BE2C (cell line): ENCODE measurements at regions not wholly inside any gene's neighbourhood (a gene's known extent, or its start where the extent isn't known, plus 50 kb on each side); places are given as distances from the start of the nearest gene placed in this dataset.

ENCODE experiments used
- DNase-seq: peaks from one replicate; pipeline ENCODE4 v3.0.0-alpha.2; 2020
- H3K27me3 ChIP-seq: fragments of 250-450 bp; sonication (Bioruptor Pico); 2 replicates; pipeline ENCODE4 v1.5.1; 2020; ENCODE audit warnings: mild to moderate bottlenecking
- H3K36me3 ChIP-seq: fragments of 250-450 bp; sonication (Bioruptor Pico); 2 replicates; pipeline ENCODE4 v1.5.1; 2020; ENCODE audit warnings: mild to moderate bottlenecking
- H3K4me1 ChIP-seq: fragments of 250-450 bp; sonication (Bioruptor Pico); 2 replicates; pipeline ENCODE4 v1.5.1; 2020
- H3K4me3 ChIP-seq: 2 replicates; pipeline ENCODE4 v1.5.1; 2011; ENCODE audit warnings: low read depth, low read length
- H3K9me3 ChIP-seq: fragments of 250-450 bp; sonication (Bioruptor Pico); 2 replicates; pipeline ENCODE4 v1.5.1; 2020
- TF ChIP-seq, protein P1 (sequence below): IDR thresholded peaks from 2 replicates; pipeline ENCODE4 v1.5.1; 2012; ENCODE audit warnings: mild to moderate bottlenecking, low read depth, low read length

GRCh38 chr6:88476388-88476787, 310.2 kb upstream of the CNR1 start:
- H3K9me3 ChIP-seq, result no peaks in the 10 kb centered on the region
- no peaks in the 10 kb centered on the region for H3K36me3 ChIP-seq
- TF ChIP-seq, protein P1, sequence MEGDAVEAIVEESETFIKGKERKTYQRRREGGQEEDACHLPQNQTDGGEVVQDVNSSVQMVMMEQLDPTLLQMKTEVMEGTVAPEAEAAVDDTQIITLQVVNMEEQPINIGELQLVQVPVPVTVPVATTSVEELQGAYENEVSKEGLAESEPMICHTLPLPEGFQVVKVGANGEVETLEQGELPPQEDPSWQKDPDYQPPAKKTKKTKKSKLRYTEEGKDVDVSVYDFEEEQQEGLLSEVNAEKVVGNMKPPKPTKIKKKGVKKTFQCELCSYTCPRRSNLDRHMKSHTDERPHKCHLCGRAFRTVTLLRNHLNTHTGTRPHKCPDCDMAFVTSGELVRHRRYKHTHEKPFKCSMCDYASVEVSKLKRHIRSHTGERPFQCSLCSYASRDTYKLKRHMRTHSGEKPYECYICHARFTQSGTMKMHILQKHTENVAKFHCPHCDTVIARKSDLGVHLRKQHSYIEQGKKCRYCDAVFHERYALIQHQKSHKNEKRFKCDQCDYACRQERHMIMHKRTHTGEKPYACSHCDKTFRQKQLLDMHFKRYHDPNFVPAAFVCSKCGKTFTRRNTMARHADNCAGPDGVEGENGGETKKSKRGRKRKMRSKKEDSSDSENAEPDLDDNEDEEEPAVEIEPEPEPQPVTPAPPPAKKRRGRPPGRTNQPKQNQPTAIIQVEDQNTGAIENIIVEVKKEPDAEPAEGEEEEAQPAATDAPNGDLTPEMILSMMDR, result no peak

DNA sequence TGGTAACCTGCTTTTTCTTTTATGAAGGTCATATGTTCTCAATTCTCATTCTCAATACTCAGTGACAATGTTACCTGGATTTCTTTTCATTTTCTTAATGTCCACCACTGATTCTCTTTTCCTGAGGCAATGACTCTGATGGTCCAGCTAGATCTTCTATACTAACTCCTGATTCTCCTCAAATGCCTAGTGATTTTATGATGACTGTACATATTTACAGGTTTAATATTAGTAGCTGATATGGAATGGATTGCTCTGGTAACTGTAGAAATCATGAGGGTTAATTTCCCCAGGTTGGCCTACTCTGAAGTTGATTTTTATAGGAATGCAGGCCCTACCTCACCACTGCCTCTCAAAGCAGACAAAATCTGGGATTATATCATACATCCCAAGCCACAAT, 308.6 kb upstream of the CNR1 start:
- Histone ChIP-seq H3K27me3 (no peaks in the 10 kb centered on the region), H3K9me3 (no peaks in the 10 kb centered on the region), H3K4me1 (no peaks in the 10 kb centered on the region), H3K4me3 (no peak overlapping the region), H3K36me3 (no peaks in the 10 kb centered on the region)
- DNase-seq, result no peak
- TF ChIP-seq, protein P1, result no peak

More at GRCh38 chr6:88476388-88476787, 310.2 kb upstream of the CNR1 start:
- no peak for DNase-seq
- no peak overlapping the region for H3K4me3 ChIP-seq
- H3K4me1 ChIP-seq, result no peaks in the 10 kb centered on the region
- no peaks in the 10 kb centered on the region for H3K27me3 ChIP-seq

- H3K36me3 ChIP-seq, result no peaks in the 10 kb centered on the region
- TF ChIP-seq, protein P1, result no peak
- no peaks in the 10 kb centered on the region for H3K9me3 ChIP-seq
- no peaks in the 10 kb centered on the region for H3K4me1 ChIP-seq
- H3K27me3 ChIP-seq, result no peaks in the 10 kb centered on the region
- H3K4me3 ChIP-seq, result no peak overlapping the region
- DNase-seq, result no peak
Observed at GRCh38 chr6:88473589-88473988, 307.4 kb upstream of the CNR1 start.

DNA sequence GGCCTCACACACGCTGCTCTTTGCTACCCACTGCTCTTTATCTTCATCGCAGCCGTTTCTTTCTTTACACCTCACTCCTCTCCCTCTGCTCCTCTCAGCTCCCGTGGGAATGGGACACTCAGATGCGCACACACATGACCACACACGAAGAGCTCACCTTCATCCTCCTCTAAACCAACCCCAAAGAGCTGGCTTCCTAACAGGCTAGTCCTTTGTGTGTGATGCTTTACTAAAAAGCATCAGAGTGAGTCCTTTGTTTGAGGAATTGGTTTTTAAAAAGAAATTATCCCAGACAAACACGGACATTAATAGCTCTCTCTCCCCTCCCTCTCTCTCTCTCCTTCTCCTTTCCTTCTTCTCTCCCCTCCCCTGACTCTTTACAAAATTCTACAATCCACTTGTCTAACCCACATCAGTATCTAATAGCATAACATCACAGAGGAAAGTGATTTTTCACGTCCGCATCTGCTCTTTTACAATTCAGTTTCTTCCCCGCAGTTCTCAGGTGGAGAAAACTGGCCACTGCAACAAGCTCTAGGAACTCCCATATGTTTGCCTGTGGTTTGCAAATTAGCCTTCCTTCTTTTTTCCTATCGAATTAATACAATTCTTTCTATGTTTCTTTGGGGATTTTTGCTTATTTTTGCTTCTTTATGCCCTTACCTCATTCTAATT, 306.8 kb upstream of the CNR1 start:
- DNase-seq, result no peak
- Histone ChIP-seq H3K4me3 (no peak overlapping the region), H3K9me3 (no peaks in the 10 kb centered on the region), H3K4me1 (no peaks in the 10 kb centered on the region), H3K36me3 (no peaks in the 10 kb centered on the region), H3K27me3 (no peaks in the 10 kb centered on the region)
- TF ChIP-seq, protein P1, result no peak

DNA sequence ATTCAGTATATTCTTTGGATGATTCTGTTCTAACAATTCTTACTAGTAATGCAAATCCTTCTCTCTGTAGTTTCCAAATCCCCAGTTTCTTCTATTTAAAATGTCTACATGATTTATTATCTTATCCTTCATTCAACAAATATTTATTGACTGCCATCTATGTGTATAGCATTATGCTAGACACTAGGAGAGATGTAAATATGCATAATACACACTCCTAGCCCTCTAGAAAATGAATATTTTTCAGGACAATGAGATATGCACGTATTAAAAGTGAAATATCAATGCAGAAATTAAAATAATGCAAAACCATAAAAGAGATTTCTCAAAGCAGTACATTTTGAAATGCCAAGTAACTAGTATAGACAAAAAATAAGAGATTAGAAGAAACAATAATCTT, 293.5 kb upstream of the CNR1 start:
- no peak for DNase-seq
- H3K27me3 ChIP-seq, result no peaks in the 10 kb centered on the region; the same call in 1 of the 2 replicates
- H3K9me3 ChIP-seq, result no peaks in the 10 kb centered on the region; the same call in 1 of the 2 replicates
- H3K36me3 ChIP-seq, result no peaks in the 10 kb centered on the region
- no peak overlapping the region for H3K4me3 ChIP-seq
- TF ChIP-seq, protein P1, result no peak
- no peaks in the 10 kb centered on the region for H3K4me1 ChIP-seq

- TF ChIP-seq, protein P1, result no peak
- no peaks in the 10 kb centered on the region for H3K4me1 ChIP-seq
- no peaks in the 10 kb centered on the region; the same call in 1 of the 2 replicates for H3K9me3 ChIP-seq
- H3K27me3 ChIP-seq, result no peaks in the 10 kb centered on the region; the same call in 1 of the 2 replicates
- no peak for DNase-seq
- H3K4me3 ChIP-seq, result no peak overlapping the region
- H3K36me3 ChIP-seq, result no peaks in the 10 kb centered on the region
Observed at GRCh38 chr6:88459189-88459588, 293.0 kb upstream of the CNR1 start.
